ENCODE measurements at regions not wholly inside any gene's neighbourhood (a gene's known extent, or its start where the extent isn't known, plus 50 kb on each side); places are given as distances from the start of the nearest gene placed in this dataset.
"Not testable (repeated sequence)": the region's sequence is repeated elsewhere in the genome, so short reads cannot be mapped to it uniquely, and the experiment has no call there.

DNA sequence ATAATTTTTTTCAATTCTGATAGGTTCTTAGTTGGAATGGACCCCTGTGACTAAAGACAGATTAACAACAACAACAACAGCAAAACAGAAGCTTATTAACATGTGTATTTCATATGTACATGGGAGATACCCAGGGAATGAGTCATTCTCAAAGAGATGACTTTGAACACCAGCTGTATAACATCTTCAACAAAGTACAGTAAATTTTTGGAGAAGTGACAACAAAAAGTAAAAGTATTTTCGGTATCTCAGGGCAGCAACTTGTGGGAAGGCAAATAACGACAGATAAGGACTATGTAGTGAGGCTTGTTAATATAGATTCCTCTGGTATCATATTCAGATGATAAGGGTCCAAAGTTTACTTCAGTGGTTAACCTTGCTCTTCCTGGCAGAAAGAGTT is 573.4 kb upstream of the RAG2 start:
- Histone ChIP-seq H3K9me3 (replicated peaks) (no peaks in the 10 kb centered on the region), H3K36me3 (no peaks in the 10 kb centered on the region), H3K4me1 (replicated peaks) (no peaks in the 10 kb centered on the region), H3K27me3 (replicated peaks) (no peaks in the 10 kb centered on the region), H3K27ac (no peak overlapping the region), H3K4me3 (no peak overlapping the region)
- no peak for DNase-seq (ENCODE audit: low read depth in 1 of 2, low spot score in 2 of 2)

GRCh38 chr11:37170311-37170710 is 572.3 kb upstream of the RAG2 start:
- Histone ChIP-seq H3K9me3 (replicated peaks) (no peaks in the 10 kb centered on the region), H3K4me1 (replicated peaks) (no peaks in the 10 kb centered on the region), H3K4me3 (no peak overlapping the region), H3K27me3 (replicated peaks) (no peaks in the 10 kb centered on the region), H3K36me3 (no peaks in the 10 kb centered on the region), H3K27ac (no peak overlapping the region)
- DNase-seq (ENCODE audit: low read depth in 1 of 2, low spot score in 2 of 2), result no peak

DNA sequence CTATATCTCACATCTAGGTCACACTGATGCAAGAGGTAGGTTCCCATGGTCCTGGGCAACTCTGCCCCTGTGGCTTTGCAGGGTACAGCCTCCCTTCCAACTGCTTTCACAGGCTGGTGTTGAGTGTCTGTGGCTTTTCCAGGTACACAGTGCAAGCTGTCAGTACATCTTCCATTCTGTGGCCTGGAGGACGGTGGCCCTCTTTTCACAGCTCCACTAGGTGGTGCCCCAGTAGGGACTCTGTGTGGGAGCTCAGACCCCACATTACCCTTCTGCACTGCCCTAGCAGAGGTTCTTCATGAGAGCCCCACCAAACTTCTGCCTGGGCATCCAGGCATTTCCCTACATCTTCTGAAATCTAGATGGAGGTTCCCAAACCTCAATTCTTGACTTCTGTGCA is 547.4 kb upstream of the RAG2 start:
- H3K4me3 ChIP-seq; H3K27me3 ChIP-seq (replicated peaks); DNase-seq (ENCODE audit: low read depth in 1 of 2, low spot score in 2 of 2); H3K27ac ChIP-seq; H3K36me3 ChIP-seq; H3K9me3 ChIP-seq (replicated peaks); H3K4me1 ChIP-seq (replicated peaks): not testable (repeated sequence)

GRCh38 chr11:37142591-37142990 is 544.6 kb upstream of the RAG2 start:
- Histone ChIP-seq H3K27ac (no peak overlapping the region), H3K4me3 (no peak overlapping the region), H3K4me1 (replicated peaks) (no peaks in the 10 kb centered on the region), H3K27me3 (replicated peaks) (no peaks in the 10 kb centered on the region), H3K36me3 (no peaks in the 10 kb centered on the region), H3K9me3 (replicated peaks) (no peaks in the 10 kb centered on the region)
- no peak for DNase-seq (ENCODE audit: low read depth in 1 of 2, low spot score in 2 of 2)

DNA sequence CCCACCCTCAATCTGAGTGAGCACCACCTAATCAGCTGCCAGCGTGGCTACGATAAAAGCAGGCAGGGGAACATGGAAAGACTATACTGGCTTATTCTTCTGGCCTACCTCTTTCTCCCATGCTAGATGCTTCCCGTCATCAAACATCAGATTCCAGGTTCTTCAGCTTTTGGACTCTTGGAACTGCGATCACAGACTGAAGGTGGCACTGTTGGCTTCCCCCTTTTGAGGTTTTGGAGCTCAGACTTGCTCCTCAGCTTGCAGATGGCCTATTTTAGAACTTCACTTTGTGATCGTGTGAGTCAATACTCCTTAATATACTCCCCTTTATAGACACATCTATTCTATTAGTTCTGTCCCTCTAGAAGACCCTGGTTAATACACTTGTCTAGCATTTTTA is 543.7 kb upstream of the RAG2 start:
- Histone ChIP-seq H3K9me3 (replicated peaks) (no peaks in the 10 kb centered on the region), H3K27me3 (replicated peaks) (no peaks in the 10 kb centered on the region), H3K4me3 (no peak overlapping the region), H3K4me1 (replicated peaks) (no peaks in the 10 kb centered on the region), H3K27ac (no peak overlapping the region), H3K36me3 (no peaks in the 10 kb centered on the region)
- no peak for DNase-seq (ENCODE audit: low read depth in 1 of 2, low spot score in 2 of 2)

DNA sequence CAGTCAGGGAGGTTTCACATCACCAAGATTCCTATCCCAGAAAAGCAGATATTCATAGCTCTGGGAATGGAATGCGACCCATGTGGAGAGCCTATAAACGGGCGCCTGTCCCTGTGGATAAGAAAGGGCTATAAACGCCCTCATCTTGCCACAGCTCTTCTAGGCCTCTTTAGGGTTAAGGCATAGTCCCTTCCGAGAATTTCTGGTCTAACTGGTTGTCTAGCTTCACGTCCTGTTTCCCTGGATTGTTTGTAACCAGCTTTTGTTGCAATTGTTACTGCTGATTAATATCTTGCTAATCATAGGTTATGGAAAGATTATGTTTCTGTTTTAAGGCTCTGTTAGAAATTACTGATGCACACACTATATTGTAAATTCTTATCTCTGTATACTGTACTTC is 537.6 kb upstream of the RAG2 start:
- not testable (repeated sequence) for H3K27ac ChIP-seq; H3K27me3 ChIP-seq (replicated peaks); H3K9me3 ChIP-seq (replicated peaks); DNase-seq (ENCODE audit: low read depth in 1 of 2, low spot score in 2 of 2); H3K36me3 ChIP-seq; H3K4me3 ChIP-seq; H3K4me1 ChIP-seq (replicated peaks)

DNA sequence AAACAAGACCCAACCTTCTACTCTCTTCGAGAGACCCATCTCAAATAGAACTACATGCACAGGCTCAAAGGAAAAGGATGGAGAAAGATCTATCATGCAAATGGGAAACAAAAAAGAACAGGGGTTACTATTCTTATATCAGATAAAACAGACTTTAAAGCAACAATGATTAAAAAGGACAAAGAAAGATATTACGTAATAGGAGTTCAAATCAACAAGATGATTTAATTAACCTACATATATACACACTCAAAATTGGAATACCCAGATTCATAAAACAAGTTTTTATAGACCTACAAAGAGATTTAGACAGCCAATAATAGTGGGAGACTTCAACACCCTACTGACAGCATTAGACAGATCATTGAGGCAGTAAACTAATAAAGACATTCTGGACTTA is 536.6 kb upstream of the RAG2 start:
- Histone ChIP-seq H3K27ac (no peak overlapping the region), H3K9me3 (replicated peaks) (no peaks in the 10 kb centered on the region), H3K4me3 (no peak overlapping the region), H3K27me3 (replicated peaks) (no peaks in the 10 kb centered on the region), H3K4me1 (replicated peaks) (no peaks in the 10 kb centered on the region), H3K36me3 (no peaks in the 10 kb centered on the region)
- DNase-seq (ENCODE audit: low read depth in 1 of 2, low spot score in 2 of 2), result no peak

DNA sequence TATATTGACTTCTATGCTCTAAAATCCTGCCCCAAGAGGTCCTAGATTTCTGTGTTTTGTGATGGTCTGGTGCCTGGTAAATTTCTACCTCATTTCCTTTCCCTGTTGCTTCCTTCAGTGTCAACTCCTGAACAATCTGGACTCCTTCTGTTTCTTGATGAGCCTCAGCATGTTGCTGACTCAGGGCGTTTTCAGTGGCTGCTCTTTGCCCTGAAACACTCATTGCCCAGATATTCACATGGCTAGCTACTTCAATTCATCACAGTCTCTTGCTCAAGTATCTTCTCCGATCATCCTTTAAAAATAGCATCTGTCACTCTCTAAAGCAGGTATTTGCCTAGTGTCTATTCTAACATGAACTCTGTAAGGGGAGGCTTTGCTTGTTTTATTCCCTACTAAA is 526.3 kb upstream of the RAG2 start:
- H3K4me1 ChIP-seq (replicated peaks), result no peaks in the 10 kb centered on the region
- no peak overlapping the region for H3K4me3 ChIP-seq
- H3K27me3 ChIP-seq (replicated peaks), result no peaks in the 10 kb centered on the region
- H3K9me3 ChIP-seq (replicated peaks), result no peaks in the 10 kb centered on the region; the same call in 1 of the 2 replicates
- DNase-seq (ENCODE audit: low read depth in 1 of 2, low spot score in 2 of 2), result no peak
- H3K36me3 ChIP-seq, result no peaks in the 10 kb centered on the region
- no peak overlapping the region for H3K27ac ChIP-seq

- H3K9me3 ChIP-seq (replicated peaks), result no peaks in the 10 kb centered on the region
- no peak for DNase-seq (ENCODE audit: low read depth in 1 of 2, low spot score in 2 of 2)
- H3K36me3 ChIP-seq, result no peaks in the 10 kb centered on the region
- H3K27me3 ChIP-seq (replicated peaks), result no peaks in the 10 kb centered on the region
- no peak overlapping the region for H3K4me3 ChIP-seq
- H3K4me1 ChIP-seq (replicated peaks), result no peaks in the 10 kb centered on the region
- H3K27ac ChIP-seq, result no peak overlapping the region
Observed at GRCh38 chr11:37115963-37116362, 517.9 kb upstream of the RAG2 start.

DNA sequence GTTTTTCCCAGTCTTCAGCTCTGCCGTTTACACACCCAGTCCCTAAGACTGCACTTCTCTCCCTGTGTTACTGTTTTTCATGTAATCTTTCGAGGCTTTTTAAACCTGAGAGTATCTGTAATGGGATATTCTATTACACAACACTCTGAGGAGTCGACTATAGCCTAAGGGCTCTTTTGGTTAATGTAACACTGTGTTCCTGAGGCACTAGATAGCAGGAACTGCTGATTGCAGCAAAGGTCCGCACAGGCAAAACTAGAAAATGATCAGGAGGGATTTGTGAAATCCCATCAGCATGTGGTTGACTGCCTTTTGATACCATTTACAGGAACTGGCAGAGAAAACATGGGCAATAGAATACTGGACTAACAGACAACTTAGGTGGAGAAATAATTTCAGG is 512.3 kb upstream of the RAG2 start:
- Histone ChIP-seq H3K27ac (no peak overlapping the region), H3K27me3 (replicated peaks) (no peaks in the 10 kb centered on the region), H3K4me3 (no peak overlapping the region), H3K4me1 (replicated peaks) (no peaks in the 10 kb centered on the region), H3K9me3 (replicated peaks) (no peaks in the 10 kb centered on the region), H3K36me3 (no peaks in the 10 kb centered on the region)
- no peak for DNase-seq (ENCODE audit: low read depth in 1 of 2, low spot score in 2 of 2)

DNA sequence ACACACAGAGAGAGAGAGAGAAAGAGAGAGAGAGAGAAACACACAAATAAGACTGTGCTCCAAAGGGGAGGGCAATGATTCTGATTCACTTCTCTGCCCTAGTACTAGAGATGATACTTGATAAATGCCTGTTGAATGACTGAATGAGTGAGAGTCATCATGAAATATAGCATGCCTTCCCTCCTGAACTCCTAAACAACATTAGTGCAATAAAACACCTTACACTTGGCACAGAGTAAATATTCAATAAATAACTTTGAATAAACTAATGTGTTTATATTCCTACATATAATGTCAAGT is 511.2 kb upstream of the RAG2 start:
- Histone ChIP-seq H3K27me3 (replicated peaks) (no peaks in the 10 kb centered on the region), H3K4me1 (replicated peaks) (no peaks in the 10 kb centered on the region), H3K27ac (no peak overlapping the region), H3K9me3 (replicated peaks) (no peaks in the 10 kb centered on the region), H3K4me3 (no peak overlapping the region), H3K36me3 (no peaks in the 10 kb centered on the region)
- no peak for DNase-seq (ENCODE audit: low read depth in 1 of 2, low spot score in 2 of 2)

- H3K27me3 ChIP-seq (replicated peaks), result no peaks in the 10 kb centered on the region
- no peak overlapping the region for H3K27ac ChIP-seq
- H3K4me1 ChIP-seq (replicated peaks), result no peaks in the 10 kb centered on the region
- H3K36me3 ChIP-seq, result no peaks in the 10 kb centered on the region
- DNase-seq (ENCODE audit: low read depth in 1 of 2, low spot score in 2 of 2), result no peak
- no peak overlapping the region for H3K4me3 ChIP-seq
- no peaks in the 10 kb centered on the region for H3K9me3 ChIP-seq (replicated peaks)
Observed at GRCh38 chr11:37108436-37109285, 510.6 kb upstream of the RAG2 start.

- no peak overlapping the region for H3K27ac ChIP-seq
- no peaks in the 10 kb centered on the region for H3K4me1 ChIP-seq (replicated peaks)
- H3K4me3 ChIP-seq, result no peak overlapping the region
- H3K9me3 ChIP-seq (replicated peaks), result no peaks in the 10 kb centered on the region
- no peaks in the 10 kb centered on the region for H3K27me3 ChIP-seq (replicated peaks)
- DNase-seq (ENCODE audit: low read depth in 1 of 2, low spot score in 2 of 2), result no peak
- H3K36me3 ChIP-seq, result no peaks in the 10 kb centered on the region
Observed at GRCh38 chr11:37107831-37108230, 509.8 kb upstream of the RAG2 start.

- H3K4me3 ChIP-seq, result no peak overlapping the region
- H3K4me1 ChIP-seq (replicated peaks), result no peaks in the 10 kb centered on the region
- no peak overlapping the region for H3K27ac ChIP-seq
- no peak for DNase-seq (ENCODE audit: low read depth in 1 of 2, low spot score in 2 of 2)
- no peaks in the 10 kb centered on the region for H3K9me3 ChIP-seq (replicated peaks)
- H3K36me3 ChIP-seq, result no peaks in the 10 kb centered on the region
- H3K27me3 ChIP-seq (replicated peaks), result no peaks in the 10 kb centered on the region
Observed at GRCh38 chr11:37107415-37107814, 509.4 kb upstream of the RAG2 start.

- Histone ChIP-seq H3K36me3 (no peaks in the 10 kb centered on the region), H3K27me3 (replicated peaks) (no peaks in the 10 kb centered on the region), H3K27ac (no peak overlapping the region), H3K4me3 (no peak overlapping the region), H3K9me3 (replicated peaks) (no peaks in the 10 kb centered on the region), H3K4me1 (replicated peaks) (no peaks in the 10 kb centered on the region)
- DNase-seq (ENCODE audit: low read depth in 1 of 2, low spot score in 2 of 2), result no peak
Observed at GRCh38 chr11:37105427-37105826, 507.4 kb upstream of the RAG2 start.

All from SJSA1 (cell line).